ENCODE measurements at regions not wholly inside any gene's neighbourhood (a gene's known extent, or its start where the extent isn't known, plus 50 kb on each side); places are given as distances from the start of the nearest gene placed in this dataset.

DNA sequence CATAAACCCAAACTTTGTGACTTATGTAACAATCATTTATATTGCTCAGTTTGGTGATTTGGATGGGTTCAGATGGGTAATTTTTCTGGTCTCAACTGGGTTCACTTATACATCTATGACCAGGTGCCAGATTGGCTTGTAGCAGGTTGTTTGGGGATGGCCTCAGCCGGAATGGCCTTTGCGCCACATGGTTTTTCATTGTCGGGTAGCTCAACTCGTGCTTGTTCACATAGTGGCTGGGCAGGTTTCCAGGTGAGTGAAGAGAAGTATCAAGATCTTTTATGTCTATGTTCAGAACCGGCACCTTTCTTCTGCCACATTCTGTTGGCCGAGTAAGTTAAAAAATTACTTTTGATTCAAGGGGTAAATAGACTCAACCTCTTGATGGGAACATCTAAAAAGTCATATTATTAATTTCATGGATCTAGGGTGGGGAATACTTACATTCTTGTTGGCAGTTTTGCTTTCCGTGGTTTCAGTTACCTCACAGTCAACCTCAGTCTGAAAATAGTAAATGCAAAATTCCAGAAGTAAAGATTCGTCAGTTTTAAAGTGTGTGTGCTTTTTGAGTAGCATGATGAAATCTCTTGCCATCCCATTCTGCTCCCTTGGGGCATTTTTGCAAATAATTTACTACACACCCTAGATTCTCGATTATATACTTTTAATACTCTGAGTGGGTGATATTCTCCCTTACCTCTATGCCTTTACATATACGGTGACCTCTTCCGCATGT, 745.7 kb upstream of the CCDC54 start:
- Mint-ChIP-seq H3K27me3 (ENCODE audit: low read depth, poor library complexity) (no peaks in the 10 kb centered on the region), H3K27ac (no peak overlapping the region), H3K36me3 (ENCODE audit: low read depth) (no peaks in the 10 kb centered on the region), H3K4me1 (no peaks in the 10 kb centered on the region), H3K4me3 (no peak overlapping the region), H3K9me3 (no peaks in the 10 kb centered on the region)
- TF ChIP-seq, protein P1, sequence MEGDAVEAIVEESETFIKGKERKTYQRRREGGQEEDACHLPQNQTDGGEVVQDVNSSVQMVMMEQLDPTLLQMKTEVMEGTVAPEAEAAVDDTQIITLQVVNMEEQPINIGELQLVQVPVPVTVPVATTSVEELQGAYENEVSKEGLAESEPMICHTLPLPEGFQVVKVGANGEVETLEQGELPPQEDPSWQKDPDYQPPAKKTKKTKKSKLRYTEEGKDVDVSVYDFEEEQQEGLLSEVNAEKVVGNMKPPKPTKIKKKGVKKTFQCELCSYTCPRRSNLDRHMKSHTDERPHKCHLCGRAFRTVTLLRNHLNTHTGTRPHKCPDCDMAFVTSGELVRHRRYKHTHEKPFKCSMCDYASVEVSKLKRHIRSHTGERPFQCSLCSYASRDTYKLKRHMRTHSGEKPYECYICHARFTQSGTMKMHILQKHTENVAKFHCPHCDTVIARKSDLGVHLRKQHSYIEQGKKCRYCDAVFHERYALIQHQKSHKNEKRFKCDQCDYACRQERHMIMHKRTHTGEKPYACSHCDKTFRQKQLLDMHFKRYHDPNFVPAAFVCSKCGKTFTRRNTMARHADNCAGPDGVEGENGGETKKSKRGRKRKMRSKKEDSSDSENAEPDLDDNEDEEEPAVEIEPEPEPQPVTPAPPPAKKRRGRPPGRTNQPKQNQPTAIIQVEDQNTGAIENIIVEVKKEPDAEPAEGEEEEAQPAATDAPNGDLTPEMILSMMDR (IDR thresholded peaks at IDR 0.05) = no peak
- no peak for DNase-seq

DNA sequence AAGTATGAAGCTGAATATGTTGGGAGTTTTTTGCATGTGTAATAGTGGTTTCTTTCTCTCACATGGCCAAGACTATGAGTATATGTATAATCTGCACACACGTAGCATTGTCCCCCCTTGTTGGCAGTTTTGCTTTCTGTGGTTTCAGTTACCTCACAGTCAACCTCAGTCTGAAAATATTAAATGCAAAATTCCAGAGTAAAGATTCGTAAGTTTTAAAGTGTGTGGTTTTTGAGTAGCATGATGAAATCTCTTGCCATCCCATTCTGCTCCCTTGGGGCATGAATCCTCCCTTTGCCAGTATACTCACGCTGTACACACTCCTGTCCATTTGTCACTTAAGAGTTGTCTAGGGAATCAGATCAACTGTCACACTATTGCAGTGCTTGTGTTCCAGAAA, 742.0 kb upstream of the CCDC54 start:
- no peak for DNase-seq
- H3K9me3 Mint-ChIP-seq = no peaks in the 10 kb centered on the region
- H3K27me3 Mint-ChIP-seq (ENCODE audit: low read depth, poor library complexity) = no peaks in the 10 kb centered on the region
- H3K27ac Mint-ChIP-seq = no peak overlapping the region
- H3K4me3 Mint-ChIP-seq = no peak overlapping the region
- H3K36me3 Mint-ChIP-seq (ENCODE audit: low read depth) = no peaks in the 10 kb centered on the region
- H3K4me1 Mint-ChIP-seq = no peaks in the 10 kb centered on the region
- TF ChIP-seq, protein P1 (IDR thresholded peaks at IDR 0.05) = no peak

DNA sequence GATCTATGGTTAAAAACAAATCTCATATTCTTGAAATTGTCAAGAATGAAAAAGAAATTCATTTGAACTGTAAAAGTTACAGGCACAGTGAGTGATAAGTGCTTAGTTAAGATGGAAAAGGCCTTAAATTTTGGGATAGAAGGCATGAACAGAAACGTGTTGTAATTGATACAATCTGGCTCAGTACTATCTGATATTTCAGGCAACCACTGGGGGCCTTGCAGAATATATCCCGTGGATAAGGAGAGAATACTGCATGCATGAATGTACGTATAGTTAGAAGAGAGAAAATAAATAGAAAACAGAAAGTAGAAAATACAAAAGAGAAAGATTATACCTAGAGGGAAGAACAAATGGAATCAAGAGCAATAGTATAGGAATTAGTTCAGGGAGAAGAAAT, 741.4 kb upstream of the CCDC54 start:
- no peaks in the 10 kb centered on the region for H3K9me3 Mint-ChIP-seq
- no peak overlapping the region for H3K27ac Mint-ChIP-seq
- H3K4me1 Mint-ChIP-seq = no peaks in the 10 kb centered on the region

DNA sequence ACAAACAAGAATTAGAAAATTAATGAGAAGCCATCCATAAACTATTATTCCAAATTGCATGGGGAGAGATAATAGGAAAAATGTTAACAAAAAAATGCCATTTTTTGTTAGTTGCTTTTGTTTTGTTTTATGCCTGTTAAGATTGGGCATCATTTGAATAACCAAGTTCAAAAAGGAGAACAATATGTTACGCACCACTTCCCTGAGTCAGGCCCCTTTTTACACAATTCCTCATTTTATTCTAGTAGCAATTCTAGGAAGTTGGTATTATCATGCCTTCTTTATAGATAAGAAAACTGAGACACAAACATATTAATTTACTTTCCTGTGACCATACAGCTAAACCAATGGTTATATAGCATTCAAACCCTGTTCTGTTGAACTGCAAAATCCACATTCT, 736.9 kb upstream of the CCDC54 start:
- no peaks in the 10 kb centered on the region for H3K27me3 Mint-ChIP-seq (ENCODE audit: low read depth, poor library complexity)
- DNase-seq = no peak
- H3K27ac Mint-ChIP-seq = no peak overlapping the region
- H3K9me3 Mint-ChIP-seq = peaks cover 16% of the 10 kb centered on the region
- no peak overlapping the region for H3K4me3 Mint-ChIP-seq
- TF ChIP-seq, protein P1 (IDR thresholded peaks at IDR 0.05) = no peak
- H3K36me3 Mint-ChIP-seq (ENCODE audit: low read depth) = no peaks in the 10 kb centered on the region
- H3K4me1 Mint-ChIP-seq = no peaks in the 10 kb centered on the region

More for the DNA sequence above, 741.4 kb upstream of the CCDC54 start:
- H3K27me3 Mint-ChIP-seq (ENCODE audit: low read depth, poor library complexity) = no peaks in the 10 kb centered on the region
- H3K4me3 Mint-ChIP-seq = no peak overlapping the region
- TF ChIP-seq, protein P1 (IDR thresholded peaks at IDR 0.05) = no peak
- DNase-seq = no peak
- no peaks in the 10 kb centered on the region for H3K36me3 Mint-ChIP-seq (ENCODE audit: low read depth)

DNA sequence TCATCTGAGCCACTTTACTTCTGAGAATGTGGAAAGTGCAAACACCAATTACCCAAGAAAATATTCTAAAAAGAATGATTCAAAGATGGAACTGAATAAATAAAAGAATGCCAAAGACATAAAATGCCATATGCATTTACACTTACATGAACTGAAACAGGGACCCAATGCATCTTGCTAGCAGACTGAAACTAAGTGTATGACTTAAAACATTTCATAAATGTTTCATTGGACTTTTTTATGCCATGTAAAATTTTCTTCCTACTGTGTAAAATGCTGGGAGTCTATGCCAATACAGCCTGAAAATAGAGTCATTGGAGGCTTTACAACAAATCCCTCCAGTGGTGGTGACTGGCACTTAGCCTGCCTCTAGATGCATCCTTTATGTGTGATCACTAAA, 735.1 kb upstream of the CCDC54 start:
- Mint-ChIP-seq H3K4me1 (no peaks in the 10 kb centered on the region), H3K27me3 (ENCODE audit: low read depth, poor library complexity) (no peaks in the 10 kb centered on the region), H3K36me3 (ENCODE audit: low read depth) (no peaks in the 10 kb centered on the region), H3K4me3 (no peak overlapping the region), H3K27ac (no peak overlapping the region), H3K9me3 (peaks cover 17% of the 10 kb centered on the region)
- TF ChIP-seq, protein P1 (IDR thresholded peaks at IDR 0.05) = no peak
- no peak for DNase-seq

DNA sequence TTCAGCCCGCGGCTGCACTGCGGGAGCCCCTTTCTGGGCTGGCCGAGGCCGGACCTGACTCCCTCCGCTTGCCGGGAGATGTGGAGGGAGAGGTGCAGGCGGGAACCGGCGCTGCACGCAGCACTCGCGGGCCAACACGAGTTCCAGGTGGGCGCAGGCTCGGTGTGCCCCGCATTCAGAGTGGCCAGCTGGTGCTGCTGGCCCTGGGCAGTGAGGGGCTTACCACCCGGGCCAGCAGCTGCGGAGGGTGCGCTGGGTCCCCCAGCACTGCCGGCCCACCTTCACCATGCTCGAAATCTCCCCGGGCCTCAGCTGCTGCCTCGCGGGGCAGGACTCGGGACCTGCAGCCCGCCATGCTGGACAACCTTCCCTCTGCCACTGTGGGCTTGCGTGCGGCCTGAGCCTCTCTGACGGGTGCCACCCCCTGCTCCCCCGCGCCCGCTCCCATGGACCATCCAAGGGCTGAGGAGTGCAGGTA, 733.5 kb upstream of the CCDC54 start:
- Mint-ChIP-seq H3K27me3 (ENCODE audit: low read depth, poor library complexity) (no peaks in the 10 kb centered on the region), H3K4me1 (no peaks in the 10 kb centered on the region), H3K27ac (no peak overlapping the region), H3K4me3 (no peak overlapping the region), H3K36me3 (ENCODE audit: low read depth) (no peaks in the 10 kb centered on the region), H3K9me3 (peaks cover 17% of the 10 kb centered on the region)
- TF ChIP-seq, protein P1 (IDR thresholded peaks at IDR 0.05) = no peak
- DNase-seq = no peak
